ENCODE measurements at regions not wholly inside any gene's neighbourhood (a gene's known extent, or its start where the extent isn't known, plus 50 kb on each side); places are given as distances from the start of the nearest gene placed in this dataset.
"Not testable (repeated sequence)": the region's sequence is repeated elsewhere in the genome, so short reads cannot be mapped to it uniquely, and the experiment has no call there.

GRCh38 chr5:152649609-152650008 is 244.5 kb upstream of the NMUR2 start:
- no peak overlapping the region for H2AFZ ChIP-seq (ENCODE audit: control insufficient read depth, low read length)
- no peak overlapping the region for H3K9ac ChIP-seq (ENCODE audit: control insufficient read depth, extremely low read depth, insufficient read depth, low read length)
- dilution Hi-C loops (cut with MboI; ENCODE audit: extremely low pct_ligation_motif_present, low sequenced_read_pairs) = no loop called here
- no peaks in the 10 kb centered on the region for H3K79me2 ChIP-seq (ENCODE audit: control insufficient read depth, insufficient read depth, low read length)
- H3K9me3 ChIP-seq (ENCODE audit: control insufficient read depth, low read depth, low read length) = no peaks in the 10 kb centered on the region
- no peaks in the 10 kb centered on the region for H4K20me1 ChIP-seq (ENCODE audit: control insufficient read depth, extremely low read depth, insufficient read depth, low read length)
- H3K4me3 ChIP-seq (ENCODE audit: control insufficient read depth in 2 of 3, extremely low read depth in 1 of 3, insufficient read depth in 2 of 3, low read depth in 1 of 3, low read length in 3 of 3) = no peak overlapping the region
- DNase-seq (ENCODE audit: low read depth, low spot score) = no peak
- no peak for FAIRE-seq
- H3K36me3 ChIP-seq (ENCODE audit: control insufficient read depth in 2 of 2, extremely low read depth in 1 of 2, insufficient read depth in 2 of 2, low read length in 2 of 2) = no peaks in the 10 kb centered on the region
- H3K27me3 ChIP-seq (ENCODE audit: control insufficient read depth, extremely low read depth, insufficient read depth, low read length) = no peaks in the 10 kb centered on the region
- TF ChIP-seq CTCF (optimal IDR thresholded peaks at IDR 0.05 in 1 of 3, IDR thresholded peaks at IDR 0.05 in 1 of 3, conservative IDR thresholded peaks at IDR 0.05 in 1 of 3; ENCODE audit: extremely low read depth in 1 of 3, insufficient read depth in 2 of 3, low read length in 3 of 3) (no peak), EZH2 (IDR thresholded peaks at IDR 0.05; ENCODE audit: low read length) (no peak)
- no peak overlapping the region for H3K4me2 ChIP-seq (ENCODE audit: control insufficient read depth, extremely low read depth, insufficient read depth, low read depth, low read length)
- no peaks in the 10 kb centered on the region for H3K9me1 ChIP-seq (ENCODE audit: control insufficient read depth, extremely low read depth, insufficient read depth, low read length)
- H3K4me1 ChIP-seq (ENCODE audit: control insufficient read depth, extremely low read depth, insufficient read depth, low read length) = no peaks in the 10 kb centered on the region
- H3K27ac ChIP-seq (ENCODE audit: control insufficient read depth, insufficient read depth, low read length) = no peak overlapping the region

- DNase-seq (ENCODE audit: low read depth, low spot score) (no peak), FAIRE-seq (no peak)
- dilution Hi-C loops (cut with MboI; ENCODE audit: extremely low pct_ligation_motif_present, low sequenced_read_pairs) = no loop called here
- no peaks in the 10 kb centered on the region for H3K4me1 ChIP-seq (ENCODE audit: control insufficient read depth, extremely low read depth, insufficient read depth, low read length)
- no peaks in the 10 kb centered on the region for H3K27me3 ChIP-seq (ENCODE audit: control insufficient read depth, extremely low read depth, insufficient read depth, low read length)
- no peak overlapping the region for H2AFZ ChIP-seq (ENCODE audit: control insufficient read depth, low read length)
- no peak for TF ChIP-seq EZH2 (IDR thresholded peaks at IDR 0.05; ENCODE audit: low read length)
- TF ChIP-seq CTCF (optimal IDR thresholded peaks at IDR 0.05 in 1 of 3, IDR thresholded peaks at IDR 0.05 in 1 of 3, conservative IDR thresholded peaks at IDR 0.05 in 1 of 3; ENCODE audit: extremely low read depth in 1 of 3, insufficient read depth in 2 of 3, low read length in 3 of 3) = no peak
- no peak overlapping the region for H3K4me3 ChIP-seq (ENCODE audit: control insufficient read depth in 2 of 3, extremely low read depth in 1 of 3, insufficient read depth in 2 of 3, low read depth in 1 of 3, low read length in 3 of 3)
- no peaks in the 10 kb centered on the region for H4K20me1 ChIP-seq (ENCODE audit: control insufficient read depth, extremely low read depth, insufficient read depth, low read length)
- no peaks in the 10 kb centered on the region for H3K9me3 ChIP-seq (ENCODE audit: control insufficient read depth, low read depth, low read length)
- H3K9me1 ChIP-seq (ENCODE audit: control insufficient read depth, extremely low read depth, insufficient read depth, low read length) = no peaks in the 10 kb centered on the region
- H3K4me2 ChIP-seq (ENCODE audit: control insufficient read depth, extremely low read depth, insufficient read depth, low read depth, low read length) = no peak overlapping the region
- no peaks in the 10 kb centered on the region for H3K79me2 ChIP-seq (ENCODE audit: control insufficient read depth, insufficient read depth, low read length)
- H3K9ac ChIP-seq (ENCODE audit: control insufficient read depth, extremely low read depth, insufficient read depth, low read length) = no peak overlapping the region
- H3K36me3 ChIP-seq (ENCODE audit: control insufficient read depth in 2 of 2, extremely low read depth in 1 of 2, insufficient read depth in 2 of 2, low read length in 2 of 2) = no peaks in the 10 kb centered on the region
- H3K27ac ChIP-seq (ENCODE audit: control insufficient read depth, insufficient read depth, low read length) = no peak overlapping the region
These were observed 245.3 kb upstream of the NMUR2 start for GRCh38 chr5:152650413-152650812.

- DNase-seq (ENCODE audit: low read depth, low spot score); H3K79me2 ChIP-seq (ENCODE audit: control insufficient read depth, insufficient read depth, low read length); H3K27ac ChIP-seq (ENCODE audit: control insufficient read depth, insufficient read depth, low read length); H3K4me2 ChIP-seq (ENCODE audit: control insufficient read depth, extremely low read depth, insufficient read depth, low read depth, low read length); H3K27me3 ChIP-seq (ENCODE audit: control insufficient read depth, extremely low read depth, insufficient read depth, low read length); dilution Hi-C loops (cut with MboI; ENCODE audit: extremely low pct_ligation_motif_present, low sequenced_read_pairs); H3K36me3 ChIP-seq (ENCODE audit: control insufficient read depth in 2 of 2, extremely low read depth in 1 of 2, insufficient read depth in 2 of 2, low read length in 2 of 2); H3K9ac ChIP-seq (ENCODE audit: control insufficient read depth, extremely low read depth, insufficient read depth, low read length); FAIRE-seq; H3K9me3 ChIP-seq (ENCODE audit: control insufficient read depth, low read depth, low read length); H4K20me1 ChIP-seq (ENCODE audit: control insufficient read depth, extremely low read depth, insufficient read depth, low read length); H3K4me1 ChIP-seq (ENCODE audit: control insufficient read depth, extremely low read depth, insufficient read depth, low read length); H3K9me1 ChIP-seq (ENCODE audit: control insufficient read depth, extremely low read depth, insufficient read depth, low read length); H3K4me3 ChIP-seq (ENCODE audit: control insufficient read depth in 2 of 3, extremely low read depth in 1 of 3, insufficient read depth in 2 of 3, low read depth in 1 of 3, low read length in 3 of 3): not testable (repeated sequence)
- peak overlapping the region; percentile 76 for H2AFZ ChIP-seq (ENCODE audit: control insufficient read depth, low read length)
These were observed 254.4 kb upstream of the NMUR2 start for GRCh38 chr5:152659470-152659869.
